HEK293 (cell line): ENCODE measurements at regions not wholly inside any gene's neighbourhood (a gene's known extent, or its start where the extent isn't known, plus 50 kb on each side); places are given as distances from the start of the nearest gene placed in this dataset.

Experiments used
- CTCF ChIA-PET: fragments of 350-600 bp; formaldehyde crosslinking; extraction: SDS; loops from one replicate; lab custom pipeline; 2021; ENCODE audit warnings: antibody characterized with exemption; lab: Yijun Ruan, JAX
- POLR2A ChIA-PET: fragments of 300-600 bp; formaldehyde crosslinking; extraction: SDS; loops from one replicate; lab custom pipeline; 2020; ENCODE audit warnings: antibody characterized with exemption, inconsistent platforms; lab: Yijun Ruan, JAX
- H3K27ac ChIP-seq: fragments of 200-500 bp; sonication (Bioruptor generic); 2 replicates; pipeline ENCODE4 v1.5.1; 2014; ENCODE audit warnings: low read depth, low read length, control low read depth, inconsistent platforms; ENCODE audit errors: extremely low read depth
- H3K36me3 ChIP-seq, 2 experiments: fragments of 200-500 bp in 1 of 2; sonication (Bioruptor generic) in 1 of 2; 1 replicate in 1 of 2; 2 replicates in 1 of 2; pipeline ENCODE4 v1.5.1; 2014 to 2017; ENCODE audit warnings: inconsistent platforms in 2 of 2, low read length in 2 of 2; ENCODE audit not compliant: control insufficient read depth in 2 of 2, insufficient read depth in 1 of 2
- H3K4me1 ChIP-seq: fragments of 200-500 bp; sonication (Bioruptor generic); 2 replicates; pipeline ENCODE4 v1.5.1; 2014; ENCODE audit warnings: mild to moderate bottlenecking, low read length, inconsistent platforms; ENCODE audit not compliant: control insufficient read depth, insufficient read depth
- H3K4me3 ChIP-seq: 2 replicates; pipeline ENCODE4 v1.5.1; 2011; ENCODE audit warnings: low read depth, mild to moderate bottlenecking, control low read depth, low read length, moderate library complexity
- H3K9me3 ChIP-seq: fragments of 200-500 bp; sonication (Bioruptor generic); 2 replicates; pipeline ENCODE4 v1.5.1; 2014; ENCODE audit warnings: low read depth, low read length, inconsistent platforms; ENCODE audit not compliant: control insufficient read depth, insufficient read depth
- ATF2 ChIP-seq: fragments of 450-650 bp; formaldehyde crosslinking; IDR thresholded peaks from 2 replicates; pipeline ENCODE4 v1.5.1; 2016; ENCODE audit warnings: missing biosample characterization, missing genetic modification characterization, low read depth
- GLIS2 ChIP-seq: fragments of 450-650 bp; formaldehyde crosslinking; IDR thresholded peaks from 2 replicates; pipeline ENCODE4 v1.5.1; 2016; ENCODE audit warnings: missing biosample characterization, missing genetic modification characterization
- HOXC10 ChIP-seq: sonication (generic); formaldehyde crosslinking; IDR thresholded peaks from 2 replicates; pipeline ENCODE4 v1.8.1; 2023; ENCODE audit warnings: mild to moderate bottlenecking, missing genetic modification reagents
- PRDM6 ChIP-seq: fragments of 450-650 bp; formaldehyde crosslinking; IDR thresholded peaks from 2 replicates; pipeline ENCODE4 v1.5.1; 2017; ENCODE audit warnings: missing biosample characterization, missing genetic modification characterization
- ZNF121 ChIP-seq: fragments of 450-650 bp; formaldehyde crosslinking; IDR thresholded peaks from 2 replicates; pipeline ENCODE4 v1.5.1; 2016; ENCODE audit warnings: missing biosample characterization, missing genetic modification characterization
- ZNF362 ChIP-seq: fragments of 450-650 bp; formaldehyde crosslinking; IDR thresholded peaks from 2 replicates; pipeline ENCODE4 v1.5.1; 2016; ENCODE audit warnings: missing biosample characterization, missing genetic modification characterization
- ZNF501 ChIP-seq: fragments of 450-650 bp; formaldehyde crosslinking; IDR thresholded peaks from 2 replicates; pipeline ENCODE4 v1.5.1; 2016; ENCODE audit warnings: missing biosample characterization, missing genetic modification characterization
- ZNF521 ChIP-seq: fragments of 450-650 bp; formaldehyde crosslinking; IDR thresholded peaks from 2 replicates; pipeline ENCODE4 v1.5.1; 2017; ENCODE audit warnings: missing biosample characterization, mild to moderate bottlenecking, missing genetic modification characterization
- ZNF529 ChIP-seq: fragments of 450-650 bp; formaldehyde crosslinking; IDR thresholded peaks from 2 replicates; pipeline ENCODE4 v1.5.1; 2017; ENCODE audit warnings: missing genetic modification characterization, missing biosample characterization; ENCODE audit not compliant: insufficient replicate concordance
- ZNF549 ChIP-seq: fragments of 450-650 bp; IDR thresholded peaks from 2 replicates; pipeline ENCODE4 v1.5.1; 2018; ENCODE audit warnings: missing biosample characterization, missing genetic modification characterization, mild to moderate bottlenecking, inconsistent platforms, moderate library complexity
- ZNF560 ChIP-seq: fragments of 450-650 bp; formaldehyde crosslinking; IDR thresholded peaks from 2 replicates; pipeline ENCODE4 v1.5.1; 2017; ENCODE audit warnings: missing biosample characterization, missing genetic modification characterization, borderline replicate concordance
- ZNF600 ChIP-seq: fragments of 450-650 bp; formaldehyde crosslinking; IDR thresholded peaks from 2 replicates; pipeline ENCODE4 v1.5.1; 2016; ENCODE audit warnings: missing biosample characterization, missing genetic modification characterization
- ZNF704 ChIP-seq: fragments of 450-650 bp; formaldehyde crosslinking; IDR thresholded peaks from 2 replicates; pipeline ENCODE4 v1.5.1; 2016; ENCODE audit warnings: missing biosample characterization, missing genetic modification characterization
- ZNF837 ChIP-seq: fragments of 450-650 bp; formaldehyde crosslinking; IDR thresholded peaks from 2 replicates; pipeline ENCODE4 v1.5.1; 2016; ENCODE audit warnings: missing biosample characterization, missing genetic modification characterization
- ZXDB ChIP-seq: fragments of 450-650 bp; formaldehyde crosslinking; IDR thresholded peaks from 2 replicates; pipeline ENCODE4 v1.5.1; 2016; ENCODE audit warnings: missing biosample characterization, missing genetic modification characterization

GRCh38 chrX:145687146-145687545 is 130.5 kb upstream of the SLITRK2 start:
- no peak overlapping the region for H3K27ac ChIP-seq
- H3K4me3 ChIP-seq, result no peak overlapping the region
- no peaks in the 10 kb centered on the region for H3K9me3 ChIP-seq
- ChIA-PET POLR2A (no interaction called here), CTCF (no interaction called here)
- no peak for TF ChIP-seq ZNF600 (tag by site-specific recombination)
- TF ChIP-seq GLIS2 (tag by site-specific recombination), result no peak
- TF ChIP-seq ZNF529 (tag by site-specific recombination), result no peak
- no peak for TF ChIP-seq ZXDB
- TF ChIP-seq ZNF837 (tag by site-specific recombination), result no peak
- TF ChIP-seq ZNF560, result no peak
- no peak for TF ChIP-seq HOXC10 (CRISPR knock-in tag)
- no peaks in the 10 kb centered on the region for H3K36me3 ChIP-seq
- H3K4me1 ChIP-seq, result no peaks in the 10 kb centered on the region

- no peaks in the 10 kb centered on the region for H3K9me3 ChIP-seq
- no peak overlapping the region for H3K27ac ChIP-seq
- CTCF ChIA-PET, result no interaction called here
- TF ChIP-seq ZNF704 (tag by site-specific recombination) (no peak), ZNF121 (tag by site-specific recombination) (no peak), ZNF549 (tag by site-specific recombination) (no peak), ZNF362 (no peak), PRDM6 (tag by site-specific recombination) (no peak)
- H3K4me3 ChIP-seq, result no peak overlapping the region
- H3K36me3 ChIP-seq, result no peaks in the 10 kb centered on the region
- no peaks in the 10 kb centered on the region for H3K4me1 ChIP-seq
- POLR2A ChIA-PET, result no interaction called here
Measured at GRCh38 chrX:145687707-145688106, 129.9 kb upstream of the SLITRK2 start.

GRCh38 chrX:145694048-145694447 is 123.6 kb upstream of the SLITRK2 start:
- POLR2A ChIA-PET, result no interaction called here
- no peak overlapping the region for H3K4me3 ChIP-seq
- TF ChIP-seq ZNF501 (no peak), ATF2 (tag by site-specific recombination) (peak; percentile 22; the same call in 1 of the 2 replicates), ZNF521 (no peak)
- TF ChIP-seq, all 188 proteins: peak for 1
- Histone ChIP-seq H3K9me3 (no peaks in the 10 kb centered on the region), H3K4me1 (no peaks in the 10 kb centered on the region), H3K27ac (no peak overlapping the region), H3K36me3 (no peaks in the 10 kb centered on the region)
- CTCF ChIA-PET, result no interaction called here
